ENCODE measurements at regions not wholly inside any gene's neighbourhood (a gene's known extent, or its start where the extent isn't known, plus 50 kb on each side); places are given as distances from the start of the nearest gene placed in this dataset.

DNA sequence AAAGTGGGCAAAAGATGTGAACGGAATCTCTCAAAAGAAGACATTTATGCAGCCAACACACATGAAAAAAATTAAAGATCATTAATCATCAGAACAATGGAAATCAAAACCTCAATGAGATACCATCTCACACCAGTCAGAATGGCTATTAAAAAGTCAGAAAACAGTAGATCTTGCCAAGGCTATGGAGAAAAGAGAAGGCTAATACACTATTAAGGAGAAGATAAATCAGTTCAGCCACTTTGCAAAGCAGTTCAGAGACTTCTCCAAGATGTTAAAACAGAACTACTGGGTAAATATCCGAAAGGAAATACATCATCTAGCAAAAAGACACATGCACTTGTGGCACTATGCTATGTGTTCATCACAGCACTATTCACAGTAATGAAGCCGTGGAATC is 388.2 kb upstream of the LUZP2 start:
- intact Hi-C loops (cut with micrococcal nuclease): no loop called here
- no peaks in the 10 kb centered on the region for H3K4me1 Mint-ChIP-seq (ENCODE audit: low read depth)
- POLR2A ChIA-PET: no interaction called here
- peaks cover 32% of the 10 kb centered on the region for H3K9me3 Mint-ChIP-seq
- no peaks in the 10 kb centered on the region for H3K27me3 Mint-ChIP-seq
- DNase-seq: no peak
- CTCF ChIA-PET: no interaction called here
- H3K27ac Mint-ChIP-seq: no peak overlapping the region
- H3K4me3 Mint-ChIP-seq: no peak overlapping the region
- H3K36me3 Mint-ChIP-seq: no peaks in the 10 kb centered on the region

DNA sequence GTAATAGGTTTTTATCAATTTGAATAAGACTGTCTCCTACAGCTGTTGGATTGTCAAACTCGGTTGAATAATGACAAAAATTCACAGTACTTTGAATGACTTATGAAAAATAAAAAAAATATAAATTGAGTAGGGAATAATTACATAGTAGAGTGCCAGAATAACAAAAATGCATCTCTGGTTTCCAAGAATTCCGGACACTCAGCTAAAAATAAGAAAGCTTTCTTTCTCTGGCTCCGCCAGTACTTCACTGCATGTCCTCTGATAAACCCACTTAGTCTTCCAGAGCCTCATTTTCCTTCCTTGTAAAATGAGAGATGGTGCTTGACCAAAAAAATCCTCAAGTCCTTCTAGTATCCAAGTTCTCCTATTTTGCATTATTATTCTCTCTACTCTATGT is 374.6 kb upstream of the LUZP2 start:
- Mint-ChIP-seq H3K27ac (no peak overlapping the region), H3K4me3 (no peak overlapping the region), H3K27me3 (no peaks in the 10 kb centered on the region), H3K36me3 (no peaks in the 10 kb centered on the region), H3K4me1 (ENCODE audit: low read depth) (no peaks in the 10 kb centered on the region), H3K9me3 (peaks cover 8% of the 10 kb centered on the region)
- CTCF ChIA-PET: no interaction called here
- no peak for DNase-seq
- intact Hi-C loops (cut with micrococcal nuclease): no loop called here
- POLR2A ChIA-PET: no interaction called here

DNA sequence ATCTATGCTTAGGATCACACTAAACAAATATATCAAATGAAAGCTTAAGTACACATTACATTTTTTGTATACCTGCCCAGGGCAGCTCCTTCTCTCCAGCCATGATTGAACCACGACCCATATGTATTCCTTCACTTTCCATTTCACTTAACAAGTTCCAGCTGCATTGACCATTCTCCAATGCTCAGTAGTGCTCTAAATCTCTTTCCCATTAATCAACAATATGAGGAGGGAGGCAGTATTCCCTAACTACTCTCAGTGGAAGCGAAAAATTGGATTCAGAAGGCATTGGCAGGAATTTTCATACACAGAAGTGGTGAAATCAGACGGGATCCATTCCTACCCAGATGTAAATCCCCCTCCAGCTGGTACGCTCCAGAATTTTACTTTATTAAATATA is 372.0 kb upstream of the LUZP2 start:
- POLR2A ChIA-PET: no interaction called here
- intact Hi-C loops (cut with micrococcal nuclease): no loop called here
- H3K4me3 Mint-ChIP-seq: no peak overlapping the region
- no peaks in the 10 kb centered on the region for H3K36me3 Mint-ChIP-seq
- H3K27ac Mint-ChIP-seq: no peak overlapping the region
- CTCF ChIA-PET: no interaction called here
- no peak for DNase-seq
- peaks cover 10% of the 10 kb centered on the region for H3K9me3 Mint-ChIP-seq
- no peaks in the 10 kb centered on the region for H3K27me3 Mint-ChIP-seq
- no peaks in the 10 kb centered on the region for H3K4me1 Mint-ChIP-seq (ENCODE audit: low read depth)

DNA sequence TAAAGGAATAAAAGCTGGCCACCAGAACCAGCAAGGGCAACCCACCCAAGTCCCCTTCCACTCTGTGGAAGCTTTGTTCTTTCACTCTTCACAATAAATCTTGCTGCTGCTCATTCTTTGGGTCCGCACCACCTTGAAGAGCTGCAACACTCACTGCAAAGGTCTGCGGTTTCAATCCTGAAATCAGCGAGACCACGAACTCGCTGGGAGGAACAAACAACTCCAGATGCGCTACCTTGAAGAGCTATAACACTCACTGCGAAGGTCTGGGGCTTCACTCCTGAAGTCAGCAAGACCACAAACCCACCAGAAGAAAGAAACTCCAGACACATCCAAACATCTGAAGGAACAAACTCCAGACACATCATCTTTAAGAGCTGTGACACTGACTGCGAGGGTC is 365.2 kb upstream of the LUZP2 start:
- Mint-ChIP-seq H3K4me1 (ENCODE audit: low read depth) (no peaks in the 10 kb centered on the region), H3K9me3 (peaks cover 21% of the 10 kb centered on the region), H3K4me3 (no peak overlapping the region), H3K27ac (no peak overlapping the region), H3K36me3 (no peaks in the 10 kb centered on the region), H3K27me3 (no peaks in the 10 kb centered on the region)
- intact Hi-C loops (cut with micrococcal nuclease): no loop called here
- ChIA-PET POLR2A (no interaction called here), CTCF (no interaction called here)
- DNase-seq: no peak

DNA sequence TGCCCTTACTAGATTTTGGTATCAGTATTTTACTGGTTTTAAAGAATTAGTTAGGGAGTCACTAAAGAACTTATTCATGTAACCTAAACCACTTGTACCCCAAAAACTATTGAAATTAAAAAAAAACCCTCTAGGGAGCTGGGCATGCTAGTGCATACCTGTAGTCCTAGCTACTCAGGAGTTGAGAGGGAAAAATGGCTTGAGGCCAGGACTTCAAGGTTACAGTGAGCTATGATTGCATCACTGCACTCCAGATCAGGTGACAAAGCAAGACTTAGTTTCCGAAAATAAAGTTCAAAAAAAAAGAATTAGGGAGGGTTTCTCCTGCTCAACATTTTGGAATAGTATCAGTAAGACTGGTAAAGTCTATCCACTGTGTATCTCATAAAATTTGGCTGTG is 364.4 kb upstream of the LUZP2 start:
- intact Hi-C loops (cut with micrococcal nuclease): no loop called here
- H3K4me3 Mint-ChIP-seq: no peak overlapping the region
- H3K4me1 Mint-ChIP-seq (ENCODE audit: low read depth): no peaks in the 10 kb centered on the region
- H3K9me3 Mint-ChIP-seq: peaks cover 20% of the 10 kb centered on the region
- POLR2A ChIA-PET: no interaction called here
- DNase-seq: no peak
- no peak overlapping the region for H3K27ac Mint-ChIP-seq
- H3K27me3 Mint-ChIP-seq: no peaks in the 10 kb centered on the region
- H3K36me3 Mint-ChIP-seq: no peaks in the 10 kb centered on the region
- CTCF ChIA-PET: no interaction called here

DNA sequence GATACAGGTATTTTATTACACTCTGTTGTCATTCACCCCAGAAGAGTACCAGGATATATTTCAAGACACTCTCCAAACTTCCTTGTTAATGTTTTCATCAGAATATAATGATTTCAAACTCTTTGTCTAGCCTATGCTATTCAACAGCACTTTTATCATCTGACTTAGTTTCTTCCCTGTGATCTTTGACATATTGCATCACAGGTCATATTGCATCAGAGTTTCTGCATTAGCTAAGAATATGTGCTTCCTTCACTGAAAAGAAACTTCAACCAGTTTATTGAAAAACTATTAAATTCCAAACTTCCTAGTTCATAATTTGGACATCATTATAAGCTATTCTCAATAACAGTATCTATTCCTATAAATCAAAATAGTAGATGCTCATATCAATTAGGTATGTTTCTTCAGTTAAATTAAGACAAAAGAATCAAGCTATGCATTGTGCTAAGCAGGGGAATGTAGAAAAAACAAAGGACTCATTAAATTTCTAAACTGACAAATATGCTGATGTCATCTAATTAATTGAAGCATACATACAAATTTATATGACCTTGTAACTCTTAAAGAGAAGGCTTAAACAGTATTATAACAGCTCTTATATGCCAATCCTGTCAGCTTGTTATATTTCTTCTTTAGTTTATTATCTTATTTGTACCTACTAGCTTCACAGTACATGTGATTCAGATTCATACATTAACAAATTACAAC is 361.8 kb upstream of the LUZP2 start:
- POLR2A ChIA-PET: no interaction called here
- intact Hi-C loops (cut with micrococcal nuclease): no loop called here
- Mint-ChIP-seq H3K27me3 (no peaks in the 10 kb centered on the region), H3K36me3 (no peaks in the 10 kb centered on the region), H3K27ac (no peak overlapping the region), H3K9me3 (peaks cover 13% of the 10 kb centered on the region), H3K4me1 (ENCODE audit: low read depth) (no peaks in the 10 kb centered on the region), H3K4me3 (no peak overlapping the region)
- no peak for DNase-seq
- CTCF ChIA-PET: no interaction called here

DNA sequence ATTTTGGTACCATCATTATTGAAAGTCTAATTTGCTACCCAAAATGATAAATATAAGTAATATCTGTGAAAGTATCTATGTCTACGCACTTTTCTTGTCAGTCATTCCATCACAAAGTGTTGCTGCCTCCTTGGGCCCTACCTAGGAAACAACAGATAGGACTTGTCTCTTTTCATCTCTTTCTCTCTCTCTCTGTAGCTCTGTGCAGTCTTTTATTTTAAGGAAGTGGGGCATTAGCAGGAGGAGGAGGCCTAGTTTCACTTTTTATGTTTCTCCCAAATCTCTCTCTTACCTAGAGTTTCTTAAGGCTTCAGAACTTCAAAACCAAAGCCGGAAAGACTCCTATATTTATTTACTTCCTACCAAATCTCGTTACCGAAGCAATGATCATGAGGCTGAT is 354.8 kb upstream of the LUZP2 start:
- peaks cover 11% of the 10 kb centered on the region for H3K9me3 Mint-ChIP-seq
- H3K27me3 Mint-ChIP-seq: no peaks in the 10 kb centered on the region
- CTCF ChIA-PET: no interaction called here
- intact Hi-C loops (cut with micrococcal nuclease): no loop called here
- no peak overlapping the region for H3K27ac Mint-ChIP-seq
- POLR2A ChIA-PET: no interaction called here
- no peak for DNase-seq
- H3K36me3 Mint-ChIP-seq: no peaks in the 10 kb centered on the region
- no peak overlapping the region for H3K4me3 Mint-ChIP-seq
- no peaks in the 10 kb centered on the region for H3K4me1 Mint-ChIP-seq (ENCODE audit: low read depth)

DNA sequence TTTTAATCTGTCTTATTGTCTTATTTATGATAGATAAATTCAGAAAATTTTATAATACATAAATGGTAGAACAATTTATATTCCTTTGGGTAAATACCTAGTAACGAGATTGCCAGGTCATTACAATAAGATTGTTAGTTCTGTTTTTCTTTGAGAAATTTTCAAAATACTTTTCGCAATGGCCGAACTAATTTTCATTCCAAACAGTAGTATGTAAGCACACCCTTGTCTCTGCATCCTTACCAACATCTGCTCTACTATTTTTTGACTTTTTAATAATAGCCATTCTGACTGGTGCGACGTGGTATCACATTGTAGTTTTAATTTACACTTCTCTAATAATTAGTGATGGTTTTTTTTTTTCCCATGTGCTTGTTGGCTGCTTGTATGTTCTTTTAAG is 351.4 kb upstream of the LUZP2 start:
- POLR2A ChIA-PET: no interaction called here

DNA sequence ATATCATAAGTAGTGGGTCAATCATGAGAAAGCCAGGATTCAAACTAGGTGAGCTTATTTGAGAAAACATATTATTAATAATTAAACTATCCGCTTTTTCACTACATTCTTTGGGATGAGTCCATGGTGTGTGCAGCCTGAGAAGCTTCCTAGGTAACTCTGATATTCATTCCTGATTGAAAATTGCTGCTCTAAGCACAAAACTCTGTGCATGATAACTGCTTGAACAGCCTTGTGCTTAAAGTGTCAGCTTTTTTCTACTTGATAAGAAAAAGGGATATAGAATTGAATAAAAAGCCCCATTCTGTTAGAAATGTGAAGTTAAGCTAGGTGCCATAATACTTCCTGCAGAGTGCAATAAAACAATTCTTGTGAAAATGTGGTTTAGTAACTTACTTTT is 343.5 kb upstream of the LUZP2 start:
- intact Hi-C loops (cut with micrococcal nuclease): no loop called here
- no peak for DNase-seq
- peaks cover 15% of the 10 kb centered on the region for H3K9me3 Mint-ChIP-seq
- H3K4me1 Mint-ChIP-seq (ENCODE audit: low read depth): no peaks in the 10 kb centered on the region
- no peak overlapping the region for H3K27ac Mint-ChIP-seq
- H3K27me3 Mint-ChIP-seq: no peaks in the 10 kb centered on the region
- no peaks in the 10 kb centered on the region for H3K36me3 Mint-ChIP-seq
- ChIA-PET CTCF (no interaction called here), POLR2A (no interaction called here)
- H3K4me3 Mint-ChIP-seq: no peak overlapping the region

More for the DNA sequence above, 351.4 kb upstream of the LUZP2 start:
- Mint-ChIP-seq H3K27me3 (no peaks in the 10 kb centered on the region), H3K9me3 (peaks cover 26% of the 10 kb centered on the region), H3K36me3 (no peaks in the 10 kb centered on the region), H3K27ac (no peak overlapping the region), H3K4me1 (ENCODE audit: low read depth) (no peaks in the 10 kb centered on the region), H3K4me3 (no peak overlapping the region)
- DNase-seq: no peak
- intact Hi-C loops (cut with micrococcal nuclease): no loop called here
- CTCF ChIA-PET: no interaction called here

DNA sequence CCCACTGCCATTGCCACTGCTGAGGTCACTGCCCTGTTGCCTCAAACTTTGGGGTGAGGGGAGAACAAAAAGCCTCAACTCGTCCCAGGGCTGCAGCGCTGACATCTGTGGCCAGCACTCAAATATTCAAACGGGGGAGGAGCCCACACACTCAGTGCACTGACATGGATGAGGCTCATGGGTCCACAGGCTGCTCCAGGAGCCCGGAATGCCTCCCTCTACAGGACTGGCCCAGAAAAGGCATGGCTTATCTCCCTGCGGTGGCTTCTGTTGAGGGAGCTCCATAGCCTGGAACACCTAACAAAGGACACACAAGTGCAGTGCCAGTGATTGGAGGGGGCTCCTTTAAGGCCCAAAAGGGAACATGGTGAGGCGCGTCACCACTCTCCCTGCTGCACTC is 341.1 kb upstream of the LUZP2 start:
- POLR2A ChIA-PET: no interaction called here
- H3K4me1 Mint-ChIP-seq (ENCODE audit: low read depth): no peaks in the 10 kb centered on the region
- intact Hi-C loops (cut with micrococcal nuclease): no loop called here
- H3K27me3 Mint-ChIP-seq: no peaks in the 10 kb centered on the region
- CTCF ChIA-PET: no interaction called here
- no peak overlapping the region for H3K4me3 Mint-ChIP-seq
- H3K27ac Mint-ChIP-seq: no peak overlapping the region
- peaks cover 14% of the 10 kb centered on the region for H3K9me3 Mint-ChIP-seq
- no peaks in the 10 kb centered on the region for H3K36me3 Mint-ChIP-seq
- DNase-seq: no peak

DNA sequence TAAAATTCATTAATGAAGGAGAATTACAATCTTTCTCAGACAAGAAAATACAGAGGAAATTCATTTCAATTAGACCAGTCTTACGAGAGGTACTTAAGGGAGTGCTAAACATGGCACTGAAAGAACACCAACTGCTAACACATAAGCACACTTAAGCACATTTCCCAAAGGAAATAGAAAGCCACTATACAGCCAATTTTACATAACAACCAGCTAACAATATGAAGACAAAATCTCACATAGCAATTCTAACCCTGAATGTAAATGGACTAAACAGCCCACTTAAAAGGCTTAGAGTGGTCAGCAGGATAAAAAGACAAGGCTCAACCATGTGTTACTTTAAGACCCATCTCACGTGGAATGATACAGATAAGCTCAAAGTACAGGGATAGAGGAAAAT is 339.5 kb upstream of the LUZP2 start:
- H3K9me3 Mint-ChIP-seq: peaks cover 17% of the 10 kb centered on the region
- no peaks in the 10 kb centered on the region for H3K27me3 Mint-ChIP-seq
- H3K36me3 Mint-ChIP-seq: no peaks in the 10 kb centered on the region
- POLR2A ChIA-PET: no interaction called here
- H3K27ac Mint-ChIP-seq: no peak overlapping the region
- no peak overlapping the region for H3K4me3 Mint-ChIP-seq
- CTCF ChIA-PET: no interaction called here
- DNase-seq: no peak
- no peaks in the 10 kb centered on the region for H3K4me1 Mint-ChIP-seq (ENCODE audit: low read depth)
- intact Hi-C loops (cut with micrococcal nuclease): no loop called here

DNA sequence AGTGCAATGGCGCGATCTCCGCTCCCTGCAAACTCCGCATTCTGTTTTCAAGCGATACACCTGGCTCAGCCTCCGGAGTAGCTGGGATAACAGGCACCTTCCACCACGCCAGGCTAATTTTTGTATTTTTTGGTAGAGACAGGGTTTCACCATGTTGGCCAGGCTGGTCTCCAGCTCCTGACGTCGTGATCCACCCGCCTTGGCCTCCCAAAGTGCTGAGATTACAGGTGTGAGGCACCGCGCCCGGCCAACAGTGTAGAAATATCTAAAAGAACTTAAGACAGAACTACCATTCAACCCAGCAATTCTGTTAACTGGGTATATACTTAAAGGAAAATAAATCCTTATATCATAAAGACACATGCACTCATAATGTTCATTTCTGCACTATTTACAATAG is 335.3 kb upstream of the LUZP2 start:
- DNase-seq: no peak
- CTCF ChIA-PET: no interaction called here
- POLR2A ChIA-PET: no interaction called here
- Mint-ChIP-seq H3K27me3 (no peaks in the 10 kb centered on the region), H3K9me3 (peaks cover 17% of the 10 kb centered on the region), H3K4me3 (no peak overlapping the region), H3K27ac (no peak overlapping the region), H3K36me3 (no peaks in the 10 kb centered on the region), H3K4me1 (ENCODE audit: low read depth) (no peaks in the 10 kb centered on the region)
- intact Hi-C loops (cut with micrococcal nuclease): no loop called here

DNA sequence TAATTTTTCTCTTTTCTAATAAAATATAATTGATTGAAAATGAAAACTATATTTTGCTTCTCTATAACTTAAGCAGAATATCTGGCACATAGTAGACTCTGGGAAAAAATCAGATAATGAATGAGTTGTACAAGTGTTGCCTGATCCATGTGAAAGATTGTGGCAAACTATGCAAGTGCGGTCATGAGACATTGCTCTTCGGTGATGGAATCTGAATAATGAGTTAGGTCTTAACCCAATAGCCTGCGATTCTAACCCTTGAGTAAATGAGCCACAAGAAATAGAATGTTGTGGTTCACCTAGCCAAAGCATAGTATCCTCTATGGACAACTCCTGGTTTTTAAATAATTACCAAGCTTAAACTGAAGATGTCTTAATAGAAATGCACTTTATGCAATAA is 333.7 kb upstream of the LUZP2 start:
- Mint-ChIP-seq H3K4me1 (ENCODE audit: low read depth) (no peaks in the 10 kb centered on the region), H3K4me3 (no peak overlapping the region), H3K27me3 (no peaks in the 10 kb centered on the region), H3K36me3 (no peaks in the 10 kb centered on the region), H3K27ac (no peak overlapping the region), H3K9me3 (peaks cover 9% of the 10 kb centered on the region)
- CTCF ChIA-PET: no interaction called here
- intact Hi-C loops (cut with micrococcal nuclease): no loop called here
- DNase-seq: no peak
- POLR2A ChIA-PET: no interaction called here

DNA sequence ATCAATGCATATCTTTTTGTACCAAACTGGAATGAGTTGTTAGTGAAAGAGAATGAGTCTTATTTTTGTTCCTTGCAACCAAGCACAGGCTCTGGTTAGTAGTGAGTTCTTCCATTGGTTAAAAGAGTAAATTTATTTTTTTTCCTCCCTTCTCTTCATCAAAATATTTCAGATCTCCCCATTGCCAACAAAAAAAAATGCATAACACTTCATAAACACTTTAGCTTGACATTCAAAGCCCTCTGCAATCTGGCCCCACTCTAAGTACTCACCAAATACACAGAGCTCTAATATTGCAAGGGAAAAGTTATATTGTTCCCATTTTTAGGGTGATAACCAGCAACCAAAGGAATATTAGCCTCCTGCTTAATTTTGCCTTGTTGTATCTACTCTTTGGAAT is 333.0 kb upstream of the LUZP2 start:
- POLR2A ChIA-PET: no interaction called here
- no peaks in the 10 kb centered on the region for H3K27me3 Mint-ChIP-seq
- CTCF ChIA-PET: no interaction called here
- H3K4me3 Mint-ChIP-seq: no peak overlapping the region
- no peaks in the 10 kb centered on the region for H3K4me1 Mint-ChIP-seq (ENCODE audit: low read depth)
- no peak overlapping the region for H3K27ac Mint-ChIP-seq
- H3K36me3 Mint-ChIP-seq: no peaks in the 10 kb centered on the region
- H3K9me3 Mint-ChIP-seq: peaks cover 9% of the 10 kb centered on the region
- DNase-seq: no peak
- intact Hi-C loops (cut with micrococcal nuclease): no loop called here
